ENCODE measurements at regions not wholly inside any gene's neighbourhood (a gene's known extent, or its start where the extent isn't known, plus 50 kb on each side); places are given as distances from the start of the nearest gene placed in this dataset.
A peak's percentile ranks its signal among the peaks of the same experiment; 100 is the strongest.

GRCh38 chr11:32200136-32200847 is 109.4 kb downstream of the RCN1 start:
- DNase-seq (ENCODE audit: low read depth, low spot score), result no peak

GRCh38 chr11:32204751-32205150 is 113.9 kb downstream of the RCN1 start:
- no peak for DNase-seq (ENCODE audit: low read depth, low spot score)

GRCh38 chr11:32210556-32210955 is 119.7 kb downstream of the RCN1 start:
- DNase-seq (ENCODE audit: low read depth, low spot score), result no peak

DNA sequence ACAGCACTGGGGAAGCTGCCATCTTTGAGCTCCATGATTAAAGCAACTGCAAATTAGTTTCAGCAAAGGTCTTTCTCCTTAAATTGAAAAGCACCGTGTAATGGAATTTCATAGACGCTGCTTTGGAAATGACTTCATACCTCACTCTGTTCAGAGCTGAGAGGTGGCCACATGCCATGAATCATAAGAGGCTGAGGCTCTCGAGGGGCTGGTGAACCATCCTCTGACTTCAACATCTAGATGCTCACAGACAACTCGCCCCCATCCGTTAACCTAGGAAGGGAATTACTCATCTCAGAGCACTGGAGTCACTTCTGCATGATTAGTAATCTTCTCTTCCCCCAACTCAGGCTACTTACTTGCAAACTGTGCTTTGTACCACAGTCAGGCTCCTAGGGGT is 122.3 kb downstream of the RCN1 start:
- no peak for DNase-seq (ENCODE audit: low read depth, low spot score)

GRCh38 chr11:32215157-32215556 is 124.3 kb downstream of the RCN1 start:
- no peak for DNase-seq (ENCODE audit: low read depth, low spot score)

- no peak for DNase-seq (ENCODE audit: low read depth, low spot score)
Observed at GRCh38 chr11:32216749-32217148, 125.9 kb downstream of the RCN1 start.

DNA sequence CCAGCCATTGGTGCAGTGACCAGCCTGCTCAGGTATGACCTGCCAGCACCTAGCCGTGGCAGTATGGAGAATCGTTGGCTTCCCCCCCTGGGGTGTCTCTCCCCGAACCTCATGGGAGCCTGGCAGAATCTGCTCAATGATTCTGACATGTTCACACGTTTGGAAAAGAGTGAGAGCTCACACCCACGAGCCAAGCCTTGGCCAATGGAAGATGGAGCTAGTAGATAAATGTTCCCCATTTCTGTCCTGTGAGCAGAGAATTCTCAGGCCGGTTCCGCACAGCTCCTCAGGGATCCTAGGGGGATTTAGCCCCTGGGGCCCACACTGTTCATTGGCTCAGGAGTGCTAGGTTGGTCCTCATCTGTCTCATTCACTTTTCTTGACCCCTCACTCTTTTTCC is 128.4 kb downstream of the RCN1 start:
- DNase-seq (ENCODE audit: low read depth, low spot score), result no peak

DNA sequence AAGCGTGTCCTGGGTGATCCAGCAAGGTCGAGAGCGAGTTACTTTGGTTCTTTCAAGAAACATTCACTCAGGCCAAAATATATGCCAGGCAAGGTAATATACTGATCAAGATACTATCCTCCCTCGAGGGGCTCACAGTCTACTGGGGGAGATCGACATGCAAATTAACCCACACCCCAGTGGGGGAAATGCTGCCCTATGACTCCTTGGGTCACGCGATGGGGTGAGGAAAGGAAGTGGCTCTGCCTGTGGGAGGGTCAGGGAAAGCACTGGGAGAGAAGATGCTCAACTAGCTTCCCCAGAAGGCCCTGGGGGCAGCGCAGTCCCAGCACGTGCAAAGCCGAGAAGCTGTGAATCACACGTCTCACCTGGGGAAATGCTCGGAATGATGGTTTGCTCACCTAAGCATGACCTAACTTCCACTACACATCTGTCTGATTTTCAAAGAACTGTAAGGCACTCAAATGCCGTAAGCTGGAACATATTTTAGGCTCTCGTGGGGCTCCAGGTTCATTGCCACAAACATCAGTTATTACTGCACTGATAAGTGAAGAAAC is 130.7 kb downstream of the RCN1 start:
- DNase-seq (ENCODE audit: low read depth, low spot score), result no peak

DNA sequence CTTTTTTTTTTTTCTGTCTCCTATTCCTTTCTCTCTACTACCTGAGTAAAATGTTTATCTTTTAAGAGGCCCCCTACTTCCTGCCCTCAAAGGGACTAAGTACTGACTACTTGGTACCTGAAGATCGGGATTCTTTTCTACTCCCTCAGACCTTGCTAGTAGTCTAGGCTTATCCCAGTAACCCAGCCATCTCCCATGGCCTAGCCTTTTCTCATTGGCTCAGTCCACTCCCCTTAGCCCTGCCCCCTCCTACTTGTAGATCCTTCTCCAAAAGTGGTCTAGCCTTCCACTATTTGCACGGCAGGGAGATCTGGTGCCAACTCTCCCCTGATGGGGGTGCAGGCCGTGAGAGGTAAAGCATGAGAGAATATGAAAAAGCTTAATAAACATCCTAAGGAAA is 133.7 kb downstream of the RCN1 start:
- DNase-seq (ENCODE audit: low read depth, low spot score), result no peak

GRCh38 chr11:32225571-32226285 is 134.9 kb downstream of the RCN1 start:
- DNase-seq (ENCODE audit: low read depth, low spot score), result no peak

DNA sequence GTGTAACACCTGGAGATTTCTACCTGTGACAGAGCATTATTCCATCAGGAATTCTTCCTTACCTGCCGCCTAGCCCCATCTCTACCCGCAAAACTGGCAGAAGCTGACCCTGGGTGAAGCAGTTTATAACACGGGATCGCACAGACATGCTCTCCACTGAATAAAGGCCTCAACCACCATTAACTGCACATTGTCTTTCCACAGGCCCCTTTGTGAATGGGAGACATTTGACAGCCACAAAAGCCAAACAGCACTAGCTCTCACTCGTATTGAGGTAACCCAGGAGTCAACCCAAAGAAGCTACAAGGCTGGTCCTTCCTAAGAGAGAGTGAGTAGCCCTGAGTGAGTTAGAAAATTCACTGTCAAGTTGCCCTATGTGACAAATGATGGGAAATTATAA is 135.6 kb downstream of the RCN1 start:
- no peak for DNase-seq (ENCODE audit: low read depth, low spot score)

DNA sequence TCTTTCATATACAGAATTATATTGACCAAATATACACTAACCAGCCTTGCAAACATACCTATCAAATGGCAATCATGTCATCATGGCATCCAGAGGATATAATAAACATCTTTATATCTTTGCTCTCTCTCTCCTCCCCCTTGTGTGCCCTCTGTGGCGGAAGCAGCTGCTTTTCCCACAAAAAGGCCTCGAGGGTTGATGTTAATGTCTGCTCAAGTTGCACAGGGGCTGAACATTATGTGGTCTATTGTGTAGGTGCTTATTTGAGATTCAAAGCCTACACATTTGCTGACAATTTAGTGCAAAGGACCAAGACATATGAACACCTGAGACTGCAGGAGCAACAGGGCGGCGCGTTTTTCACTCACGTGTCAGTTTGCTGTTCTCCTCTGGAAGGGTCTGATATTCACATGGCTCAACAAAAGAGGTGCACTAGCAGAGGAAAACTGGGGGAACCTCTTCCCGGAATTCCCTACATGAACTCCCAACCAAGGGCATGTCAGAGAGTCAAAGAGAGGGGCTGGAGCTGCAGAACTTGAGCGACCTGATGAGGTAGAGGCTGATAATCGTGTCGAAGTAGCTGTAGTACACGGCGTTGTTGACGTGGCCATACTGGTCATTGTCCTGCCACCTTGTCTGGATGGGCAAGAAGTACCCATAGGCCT is 138.8 kb downstream of the RCN1 start:
- DNase-seq (ENCODE audit: low read depth, low spot score), result no peak

DNA sequence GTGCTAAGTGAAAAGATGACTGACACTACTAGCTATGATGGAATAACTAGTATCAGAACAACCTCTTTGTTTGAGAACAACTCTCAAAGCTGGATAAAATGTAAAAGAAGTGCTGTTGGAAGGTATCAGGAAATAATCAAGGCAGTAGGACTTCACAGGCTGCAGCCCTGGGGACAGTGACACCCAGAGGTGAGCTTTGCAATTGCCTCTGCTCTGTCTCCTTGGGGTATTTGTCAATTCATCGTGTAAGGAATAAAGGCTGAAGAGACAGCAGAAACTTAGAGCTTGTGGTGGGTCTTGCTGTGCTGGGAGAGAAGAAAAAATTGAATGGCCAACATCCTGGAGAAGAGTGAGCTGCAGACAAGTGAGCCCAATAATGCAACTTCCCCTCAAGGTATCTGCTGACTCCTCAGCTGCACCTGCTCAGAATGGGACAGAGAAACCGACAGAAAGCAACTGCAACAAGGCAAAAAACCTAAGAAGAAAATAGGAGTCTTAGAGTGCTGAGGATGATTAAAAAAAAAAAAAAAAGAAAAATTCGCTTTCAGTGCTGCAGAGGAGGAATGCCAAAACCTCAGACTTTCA is 141.1 kb downstream of the RCN1 start:
- no peak for DNase-seq (ENCODE audit: low read depth, low spot score)

DNA sequence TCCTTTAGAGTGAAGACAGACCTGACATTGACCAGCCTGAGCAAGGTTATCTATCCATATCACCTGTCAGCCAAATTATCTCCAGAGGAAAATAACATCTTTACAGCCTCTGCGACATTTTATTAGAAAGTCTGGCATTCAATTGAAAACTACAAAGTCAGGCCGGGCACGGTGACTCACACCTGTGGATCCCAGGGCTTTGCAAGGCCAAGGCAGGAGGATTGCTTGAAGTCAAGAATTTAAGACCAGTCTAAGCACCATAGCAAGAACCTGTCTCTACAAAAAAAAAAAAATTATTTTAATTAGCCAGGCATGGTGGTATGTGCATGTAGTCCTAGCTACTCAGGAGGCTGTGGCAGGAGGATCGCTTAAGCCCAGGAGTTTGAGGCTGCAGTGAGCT is 141.6 kb downstream of the RCN1 start:
- DNase-seq (ENCODE audit: low read depth, low spot score), result no peak

- no peak for DNase-seq (ENCODE audit: low read depth, low spot score)
Observed at GRCh38 chr11:32233276-32233675, 142.4 kb downstream of the RCN1 start.

DNA sequence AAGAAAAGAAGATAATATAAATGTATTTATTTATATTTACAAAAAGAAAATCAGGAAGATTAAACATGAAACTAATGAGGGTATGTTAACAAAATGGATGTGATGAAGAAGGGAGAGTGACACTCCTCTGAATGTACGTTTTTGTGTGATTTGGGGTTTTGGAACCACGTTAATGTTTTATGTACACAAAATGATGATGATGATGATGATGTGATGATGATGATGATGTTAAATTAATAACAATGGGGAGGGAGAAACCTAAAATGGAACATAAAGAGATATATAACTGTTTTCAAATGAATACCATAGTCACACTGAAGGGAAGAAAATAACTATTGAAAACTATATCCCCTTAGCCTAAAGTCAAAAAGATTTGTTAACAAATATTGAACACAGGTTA is 143.1 kb downstream of the RCN1 start:
- DNase-seq (ENCODE audit: low read depth, low spot score), result no peak

GRCh38 chr11:32244453-32244852 is 153.6 kb downstream of the RCN1 start:
- DNase-seq (ENCODE audit: low read depth, low spot score), result no peak

- DNase-seq (ENCODE audit: low read depth, low spot score), result no peak
Observed at GRCh38 chr11:32253706-32254105, 162.8 kb downstream of the RCN1 start.

GRCh38 chr11:32255841-32256240 is 165.0 kb downstream of the RCN1 start:
- DNase-seq (ENCODE audit: low read depth, low spot score), result no peak

- no peak for DNase-seq (ENCODE audit: low read depth, low spot score)
Observed at GRCh38 chr11:32256466-32256865, 165.6 kb downstream of the RCN1 start.

- no peak for DNase-seq (ENCODE audit: low read depth, low spot score)
Observed at GRCh38 chr11:32259641-32260081, 168.8 kb downstream of the RCN1 start.

DNA sequence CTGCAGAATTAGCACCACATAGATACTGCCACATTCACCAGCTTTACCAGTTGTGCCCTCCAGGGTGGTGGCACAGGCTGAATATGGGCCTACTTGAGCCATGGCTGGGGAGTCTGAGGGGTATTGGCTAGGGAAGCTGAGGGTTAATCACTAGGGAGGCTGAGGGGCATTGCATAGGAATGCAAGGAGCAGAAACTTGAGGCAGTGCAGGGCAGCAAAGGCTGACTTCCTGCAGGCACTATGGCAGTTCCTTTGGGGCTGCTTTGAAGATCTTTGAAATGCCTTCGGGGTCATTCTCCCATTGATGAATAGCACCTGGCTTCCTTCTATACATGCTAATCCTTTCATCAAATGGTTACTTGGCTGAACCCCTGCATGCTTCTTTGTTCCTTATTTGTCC is 171.5 kb downstream of the RCN1 start:
- peak; percentile 9 for DNase-seq (ENCODE audit: low read depth, low spot score)
